K562 (cell line): ENCODE measurements at regions not wholly inside any gene's neighbourhood (a gene's known extent, or its start where the extent isn't known, plus 50 kb on each side); places are given as distances from the start of the nearest gene placed in this dataset.

ENCODE experiments used
- ATAC-seq: fragments of 200-7000 bp; cut with Tn5 transposase; 3 replicates; pipeline ENCODE4 v1.9.1; 2020; ENCODE audit warnings: moderate library complexity
- BruUV-seq: library from RNA; stranded (reverse); fragments of 400-500 nt; replicated peaks from 2 replicates; lab custom pipeline; 2021; lab: Mats Ljungman, UMichigan
- CTCF ChIA-PET: fragments of 300-600 bp; formaldehyde crosslinking; extraction: SDS; loops from one replicate; lab custom pipeline; 2021; ENCODE audit warnings: low intra/inter-chr PET ratio; lab: Yijun Ruan, JAX
- POLR2A ChIA-PET: fragments of 300-600, 350-650 bp; sonication (Branson Sonifier 250); formaldehyde crosslinking; extraction: SDS; loops from one replicate; lab custom pipeline; 2021; ENCODE audit warnings: antibody characterized with exemption, inconsistent platforms; lab: Yijun Ruan, JAX
- DNase-seq, 4 experiments: peaks; one replicate each; pipeline versions ENCODE4 v3.0.0 to v3.0.0-alpha.2; 2011 to 2018; ENCODE audit warnings: low spot score in 3 of 4, mixed read lengths in 3 of 4; ENCODE audit errors: extremely low read depth in 1 of 4
- FAIRE-seq: peaks from 2 replicates; lab custom pipeline; 2011; peaks lifted over from hg19 to GRCh38; lab: Jason Lieb, UNC
- H2AFZ ChIP-seq: 2 replicates; pipeline ENCODE4 v1.6.0; 2011; ENCODE audit warnings: low read depth, low read length, control low read depth, inconsistent platforms
- H3K27ac ChIP-seq: fragments of 200-600 bp; 3 replicates; pipeline ENCODE4 v1.8.0; 2011; ENCODE audit warnings: low read depth, mild to moderate bottlenecking, control low read depth, inconsistent platforms, low read length, moderate library complexity, mixed read lengths; ENCODE audit errors: extremely low read depth
- H3K27me3 ChIP-seq, 2 experiments: fragments of 300-600 bp in 1 of 2; 2 replicates in 1 of 2; 3 replicates in 1 of 2; pipeline versions ENCODE4 v1.6.0 to v1.8.0; 2011; ENCODE audit warnings: inconsistent platforms in 2 of 2, low read length in 2 of 2, mild to moderate bottlenecking in 1 of 2, mixed read lengths in 1 of 2, moderate library complexity in 1 of 2; ENCODE audit not compliant: control insufficient read depth in 2 of 2, insufficient read depth in 2 of 2
- H3K36me3 ChIP-seq: fragments of 300-600 bp; 3 replicates; pipeline ENCODE4 v1.8.0; 2011; ENCODE audit warnings: mild to moderate bottlenecking, low read length, inconsistent platforms; ENCODE audit not compliant: control insufficient read depth, insufficient read depth
- H3K4me1 ChIP-seq, 2 experiments: fragments of 200-600 bp in 1 of 2; replicated peaks in 1 of 2; 2 replicates in 1 of 2; 3 replicates in 1 of 2; pipeline versions ENCODE4 v1.5.1 to v1.8.0; 2011; ENCODE audit warnings: inconsistent platforms in 2 of 2, low read length in 2 of 2, mild to moderate bottlenecking in 1 of 2, mixed read lengths in 1 of 2, moderate library complexity in 1 of 2; ENCODE audit not compliant: control insufficient read depth in 2 of 2, insufficient read depth in 2 of 2
- H3K4me2 ChIP-seq: 2 replicates; pipeline ENCODE4 v1.6.1; 2011; ENCODE audit warnings: low read length, control low read depth, inconsistent platforms, mixed read lengths; ENCODE audit not compliant: insufficient read depth
- H3K4me3 ChIP-seq: fragments of 200-600 bp; sonication (generic), shearing (Covaris generic); 2 replicates; pipeline ENCODE4 v1.5.1; 2016; ENCODE audit warnings: control low read depth, inconsistent platforms
- H3K79me2 ChIP-seq: fragments of 200-600 bp; 3 replicates; pipeline ENCODE4 v1.8.0; 2011; ENCODE audit warnings: low read length, inconsistent platforms; ENCODE audit not compliant: control insufficient read depth, insufficient read depth
- H3K9ac ChIP-seq, 2 experiments: 2 replicates each; pipeline versions ENCODE4 v1.6.0 to v1.6.1; 2011; ENCODE audit warnings: low read depth in 2 of 2, low read length in 2 of 2, control low read depth in 1 of 2, inconsistent platforms in 1 of 2, mild to moderate bottlenecking in 1 of 2, mixed read lengths in 1 of 2; ENCODE audit not compliant: insufficient read depth in 1 of 2
- H3K9me1 ChIP-seq: one replicate; pipeline ENCODE4 v1.6.0; 2011; ENCODE audit warnings: inconsistent platforms, mild to moderate bottlenecking, low read length, moderate library complexity; ENCODE audit not compliant: control insufficient read depth, insufficient read depth
- H3K9me3 ChIP-seq: replicated peaks from 2 replicates; pipeline ENCODE4 v1.5.1; 2011; ENCODE audit warnings: low read depth, low read length, inconsistent platforms; ENCODE audit not compliant: control insufficient read depth, insufficient read depth
- H4K20me1 ChIP-seq: replicated peaks from 2 replicates; pipeline ENCODE4 v1.6.1; 2011; ENCODE audit warnings: low read length, inconsistent platforms, mixed read lengths; ENCODE audit not compliant: control insufficient read depth, insufficient read depth
- CAMTA2 ChIP-seq: fragments of 250-450 bp; sonication (Bioruptor Pico); conservative IDR thresholded peaks from 2 replicates; pipeline ENCODE4 v1.5.1; 2022
- CHD2 ChIP-seq: IDR thresholded peaks from 2 replicates; pipeline ENCODE4 v1.6.1; 2011; ENCODE audit warnings: low read depth, low read length
- EGR1 ChIP-seq: fragments of 450-650 bp; conservative IDR thresholded peaks from 2 replicates; pipeline ENCODE4 v1.6.1; 2017; ENCODE audit warnings: mild to moderate bottlenecking
- ETV5 ChIP-seq: sonication (generic); formaldehyde crosslinking; IDR thresholded peaks from 2 replicates; pipeline ENCODE4 v1.4.0; 2020; ENCODE audit warnings: low read depth, mild to moderate bottlenecking, missing genetic modification reagents
- HEY1 ChIP-seq: fragments of 250-450 bp; sonication (Bioruptor Pico); IDR thresholded peaks from 2 replicates; pipeline ENCODE4 v1.5.0; 2020; ENCODE audit warnings: mild to moderate bottlenecking, moderate library complexity, borderline replicate concordance
- ID3 ChIP-seq, 2 experiments: fragments of 250-450 bp in 1 of 2; fragments of 450-650 bp in 1 of 2; sonication (Bioruptor Pico) in 1 of 2; IDR thresholded peaks; 2 replicates each; pipeline versions ENCODE4 v1.6.1 to v1.8.0; 2016 to 2021; ENCODE audit warnings: mild to moderate bottlenecking in 2 of 2, moderate library complexity in 2 of 2, missing compliant biosample characterization in 1 of 2, missing genetic modification characterization in 1 of 2
- LEF1 ChIP-seq: fragments of 450-650 bp; IDR thresholded peaks from 2 replicates; pipeline ENCODE4 v1.6.1; 2016; ENCODE audit warnings: mild to moderate bottlenecking
- MAFF ChIP-seq: IDR thresholded peaks from 2 replicates; pipeline ENCODE4 v1.6.1; 2012; ENCODE audit warnings: low read length, improper control_type of control experiment
- MCM5 ChIP-seq: fragments of 450-650 bp; IDR thresholded peaks from 2 replicates; pipeline ENCODE4 v1.6.1; 2016; ENCODE audit warnings: low read depth
- NFE2L1 ChIP-seq: fragments of 450-650 bp; IDR thresholded peaks from 2 replicates; pipeline ENCODE4 v1.6.1; 2016; ENCODE audit warnings: missing genetic modification characterization, low read depth, mild to moderate bottlenecking, missing compliant biosample characterization, moderate library complexity, borderline replicate concordance
- RBM15 ChIP-seq: fragments of 200-400 bp; formaldehyde crosslinking; IDR thresholded peaks from 2 replicates; pipeline ENCODE4 v1.6.1; 2018; ENCODE audit warnings: mild to moderate bottlenecking, low read length, moderate library complexity; ENCODE audit not compliant: insufficient read depth
- STAT5A ChIP-seq: IDR thresholded peaks from 2 replicates; pipeline ENCODE4 v1.6.1; 2012; ENCODE audit warnings: low read length, inconsistent platforms, borderline replicate concordance
- U2AF1 ChIP-seq: fragments of 200-400 bp; formaldehyde crosslinking; optimal IDR thresholded peaks from 2 replicates; pipeline ENCODE3; 2017; ENCODE audit warnings: mild to moderate bottlenecking, low read depth, low read length, moderate library complexity
- YBX1 ChIP-seq: fragments of 450-650 bp; IDR thresholded peaks from 2 replicates; pipeline ENCODE4 v1.7.1; 2016; ENCODE audit warnings: mild to moderate bottlenecking
- ZBTB9 ChIP-seq: fragments of 450-650 bp; formaldehyde crosslinking; IDR thresholded peaks from 2 replicates; pipeline ENCODE4 v1.4.0; 2020; ENCODE audit warnings: mild to moderate bottlenecking, moderate library complexity
- ZNF146 ChIP-seq: IDR thresholded peaks from one replicate; pipeline ENCODE4 v1.6.1; 2018; ENCODE audit warnings: missing compliant biosample characterization; ENCODE audit not compliant: unreplicated experiment
- ZNF316 ChIP-seq: fragments of 450-650 bp; IDR thresholded peaks from 2 replicates; pipeline ENCODE4 v1.6.1; 2016
- ZNF445 ChIP-seq: fragments of 250-450 bp; sonication (Bioruptor Pico); IDR thresholded peaks from 2 replicates; pipeline ENCODE4 v1.4.0; 2020; ENCODE audit warnings: low read depth, mild to moderate bottlenecking, moderate library complexity
- WGBS: fragments of 100-300 bp; shearing (Covaris generic); methylation state at CpG from one replicate; pipeline ENCODE4 v1.1.6; 2016; ENCODE audit warnings: low coverage, mixed read lengths; ENCODE audit not compliant: insufficient coverage; ENCODE audit errors: missing lambda C conversion rate; 5-methylcytosine and 5-hydroxymethylcytosine counted together
- in situ Hi-C: fragments of 300-500 bp; cut with MboI; formaldehyde crosslinking; loops from 4 replicates; pipeline ENCODE4 v1.15.0; 2018; ENCODE audit warnings: inconsistent platforms, mixed read lengths
- intact Hi-C: fragments of 100-400 bp; cut with micrococcal nuclease; formaldehyde crosslinking; loops from 2 replicates; pipeline ENCODE4 v1.14.2; 2022
- TF ChIP-seq, protein P1 (sequence below): fragments of 250-450 bp; sonication (Bioruptor Pico); IDR thresholded peaks from 2 replicates; pipeline ENCODE4 v1.5.0; 2020; ENCODE audit warnings: mild to moderate bottlenecking

DNA sequence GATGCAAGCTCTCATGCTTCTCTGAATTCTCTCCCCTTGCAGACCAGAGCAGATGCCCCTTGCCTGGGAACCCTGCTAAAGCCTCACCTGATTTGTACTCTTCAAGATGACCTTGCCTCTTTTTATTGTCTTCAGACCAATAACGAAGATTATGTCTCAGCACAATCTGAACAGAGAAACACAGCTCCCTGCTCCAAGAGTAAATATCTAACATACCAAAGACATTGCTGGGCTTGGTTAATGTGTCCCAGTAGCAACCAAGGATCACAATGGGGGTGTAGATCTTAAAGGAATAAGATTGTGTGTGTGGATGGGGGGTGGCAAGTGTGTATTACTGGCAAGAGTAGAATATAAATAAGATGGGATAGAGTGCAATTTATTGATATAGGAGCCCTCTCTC is 67.6 kb upstream of the LHFPL2 start:
- Histone ChIP-seq H3K36me3 (no peaks in the 10 kb centered on the region), H3K79me2 (no peaks in the 10 kb centered on the region), H3K9ac (no peak overlapping the region), H2AFZ (no peak overlapping the region), H3K9me1 (no peaks in the 10 kb centered on the region), H3K27ac (no peak overlapping the region), H4K20me1 (no peaks in the 10 kb centered on the region), H3K9me3 (no peaks in the 10 kb centered on the region), H3K4me2 (no peak overlapping the region), H3K4me1 (no peaks in the 10 kb centered on the region; a peak in 1 of 5 replicates), H3K4me3 (no peak overlapping the region), H3K27me3 (peaks cover 9 to 29% of the 10 kb centered on the region in 2 experiments; a peak in 3 of 5 replicates)
- intact Hi-C loops (no loop called here), in situ Hi-C loops (no loop called here)
- FAIRE-seq, result no peak
- TF ChIP-seq ID3 (CRISPR knock-in tag; IDR thresholded peaks at IDR 0.05), result no peak
- no peak for TF ChIP-seq ID3 (tag; IDR thresholded peaks at IDR 0.05)
- no peak for TF ChIP-seq ZNF316
- no peak for TF ChIP-seq MCM5
- TF ChIP-seq YBX1, result no peak
- no peak for TF ChIP-seq NFE2L1 (tag)
- no peak for TF ChIP-seq LEF1
- TF ChIP-seq ZNF445, result no peak
- TF ChIP-seq MAFF, result no peak
- TF ChIP-seq HEY1, result no peak
- no peak for TF ChIP-seq ZNF146 (CRISPR knock-in tag)
- no peak for TF ChIP-seq ETV5 (CRISPR knock-in tag)
- no peak for TF ChIP-seq CAMTA2 (CRISPR knock-in tag)
- TF ChIP-seq U2AF1, result no peak
- no peak for TF ChIP-seq EGR1
- TF ChIP-seq CHD2, result no peak
- TF ChIP-seq RBM15, result no peak
- TF ChIP-seq STAT5A, result no peak
- TF ChIP-seq, protein P1, sequence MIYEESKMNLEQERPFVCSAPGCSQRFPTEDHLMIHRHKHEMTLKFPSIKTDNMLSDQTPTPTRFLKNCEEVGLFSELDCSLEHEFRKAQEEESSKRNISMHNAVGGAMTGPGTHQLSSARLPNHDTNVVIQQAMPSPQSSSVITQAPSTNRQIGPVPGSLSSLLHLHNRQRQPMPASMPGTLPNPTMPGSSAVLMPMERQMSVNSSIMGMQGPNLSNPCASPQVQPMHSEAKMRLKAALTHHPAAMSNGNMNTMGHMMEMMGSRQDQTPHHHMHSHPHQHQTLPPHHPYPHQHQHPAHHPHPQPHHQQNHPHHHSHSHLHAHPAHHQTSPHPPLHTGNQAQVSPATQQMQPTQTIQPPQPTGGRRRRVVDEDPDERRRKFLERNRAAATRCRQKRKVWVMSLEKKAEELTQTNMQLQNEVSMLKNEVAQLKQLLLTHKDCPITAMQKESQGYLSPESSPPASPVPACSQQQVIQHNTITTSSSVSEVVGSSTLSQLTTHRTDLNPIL, result no peak
- no peak for TF ChIP-seq ZBTB9 (CRISPR knock-in tag)
- ChIA-PET POLR2A (no interaction called here), CTCF (no interaction called here)
- ATAC-seq, result no peak
- BruUV-seq, result no TSS peak
- WGBS, result 0% methylated on average over 1 of the region's 1 CpG
- DNase-seq, result no peak
